Ishikawa (cell line): ENCODE measurements at regions not wholly inside any gene's neighbourhood (a gene's known extent, or its start where the extent isn't known, plus 50 kb on each side); places are given as distances from the start of the nearest gene placed in this dataset.

Experiments
- CEBPB ChIP-seq: IDR thresholded peaks from 2 replicates; pipeline ENCODE4 v1.6.1; 2012
- CREB1 ChIP-seq: IDR thresholded peaks from 2 replicates; pipeline ENCODE4 v1.6.1; 2012; ENCODE audit warnings: low read depth
- EGR1 ChIP-seq: IDR thresholded peaks from 2 replicates; pipeline ENCODE4 v1.6.1; 2012
- EP300 ChIP-seq: IDR thresholded peaks from 2 replicates; pipeline ENCODE4 v1.6.1; 2012; ENCODE audit warnings: borderline replicate concordance
- FOXM1 ChIP-seq: IDR thresholded peaks from 2 replicates; pipeline ENCODE4 v1.6.1; 2012; ENCODE audit warnings: low read depth, borderline replicate concordance
- MAX ChIP-seq: IDR thresholded peaks from 2 replicates; pipeline ENCODE4 v1.6.1; 2012
- NFIC ChIP-seq: IDR thresholded peaks from 2 replicates; pipeline ENCODE4 v1.6.1; 2012
- RAD21 ChIP-seq: IDR thresholded peaks from 2 replicates; pipeline ENCODE4 v1.6.1; 2012; ENCODE audit warnings: low read depth
- TAF1 ChIP-seq: IDR thresholded peaks from 2 replicates; pipeline ENCODE4 v1.6.1; 2012; ENCODE audit warnings: low read depth, mild to moderate bottlenecking
- TCF12 ChIP-seq: IDR thresholded peaks from 2 replicates; pipeline ENCODE4 v1.6.1; 2012; ENCODE audit warnings: low read depth
- TEAD4 ChIP-seq: IDR thresholded peaks from 2 replicates; pipeline ENCODE4 v1.6.1; 2012
- USF1 ChIP-seq: IDR thresholded peaks from 2 replicates; pipeline ENCODE4 v1.6.1; 2012
- YY1 ChIP-seq: IDR thresholded peaks from 2 replicates; pipeline ENCODE4 v1.6.1; 2012; ENCODE audit warnings: low read depth
- ZBTB7A ChIP-seq: IDR thresholded peaks from 2 replicates; pipeline ENCODE4 v1.6.1; 2012; ENCODE audit warnings: low read depth
- TF ChIP-seq, protein P1 (sequence below): IDR thresholded peaks from 2 replicates; pipeline ENCODE4 v1.6.1; 2012; ENCODE audit warnings: low read depth, mild to moderate bottlenecking

GRCh38 chr13:70484931-70485330, 376.7 kb upstream of the KLHL1 start:
- no peak for TF ChIP-seq MAX
- TF ChIP-seq, protein P1, sequence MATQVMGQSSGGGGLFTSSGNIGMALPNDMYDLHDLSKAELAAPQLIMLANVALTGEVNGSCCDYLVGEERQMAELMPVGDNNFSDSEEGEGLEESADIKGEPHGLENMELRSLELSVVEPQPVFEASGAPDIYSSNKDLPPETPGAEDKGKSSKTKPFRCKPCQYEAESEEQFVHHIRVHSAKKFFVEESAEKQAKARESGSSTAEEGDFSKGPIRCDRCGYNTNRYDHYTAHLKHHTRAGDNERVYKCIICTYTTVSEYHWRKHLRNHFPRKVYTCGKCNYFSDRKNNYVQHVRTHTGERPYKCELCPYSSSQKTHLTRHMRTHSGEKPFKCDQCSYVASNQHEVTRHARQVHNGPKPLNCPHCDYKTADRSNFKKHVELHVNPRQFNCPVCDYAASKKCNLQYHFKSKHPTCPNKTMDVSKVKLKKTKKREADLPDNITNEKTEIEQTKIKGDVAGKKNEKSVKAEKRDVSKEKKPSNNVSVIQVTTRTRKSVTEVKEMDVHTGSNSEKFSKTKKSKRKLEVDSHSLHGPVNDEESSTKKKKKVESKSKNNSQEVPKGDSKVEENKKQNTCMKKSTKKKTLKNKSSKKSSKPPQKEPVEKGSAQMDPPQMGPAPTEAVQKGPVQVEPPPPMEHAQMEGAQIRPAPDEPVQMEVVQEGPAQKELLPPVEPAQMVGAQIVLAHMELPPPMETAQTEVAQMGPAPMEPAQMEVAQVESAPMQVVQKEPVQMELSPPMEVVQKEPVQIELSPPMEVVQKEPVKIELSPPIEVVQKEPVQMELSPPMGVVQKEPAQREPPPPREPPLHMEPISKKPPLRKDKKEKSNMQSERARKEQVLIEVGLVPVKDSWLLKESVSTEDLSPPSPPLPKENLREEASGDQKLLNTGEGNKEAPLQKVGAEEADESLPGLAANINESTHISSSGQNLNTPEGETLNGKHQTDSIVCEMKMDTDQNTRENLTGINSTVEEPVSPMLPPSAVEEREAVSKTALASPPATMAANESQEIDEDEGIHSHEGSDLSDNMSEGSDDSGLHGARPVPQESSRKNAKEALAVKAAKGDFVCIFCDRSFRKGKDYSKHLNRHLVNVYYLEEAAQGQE = no peak
- TF ChIP-seq EGR1 = no peak
- TF ChIP-seq CEBPB = no peak
- TF ChIP-seq EP300 = no peak
- TF ChIP-seq CREB1 = no peak
- TF ChIP-seq TCF12 = no peak
- TF ChIP-seq USF1 = no peak
- no peak for TF ChIP-seq TEAD4
- no peak for TF ChIP-seq YY1
- TF ChIP-seq TAF1 = no peak
- no peak for TF ChIP-seq RAD21

DNA sequence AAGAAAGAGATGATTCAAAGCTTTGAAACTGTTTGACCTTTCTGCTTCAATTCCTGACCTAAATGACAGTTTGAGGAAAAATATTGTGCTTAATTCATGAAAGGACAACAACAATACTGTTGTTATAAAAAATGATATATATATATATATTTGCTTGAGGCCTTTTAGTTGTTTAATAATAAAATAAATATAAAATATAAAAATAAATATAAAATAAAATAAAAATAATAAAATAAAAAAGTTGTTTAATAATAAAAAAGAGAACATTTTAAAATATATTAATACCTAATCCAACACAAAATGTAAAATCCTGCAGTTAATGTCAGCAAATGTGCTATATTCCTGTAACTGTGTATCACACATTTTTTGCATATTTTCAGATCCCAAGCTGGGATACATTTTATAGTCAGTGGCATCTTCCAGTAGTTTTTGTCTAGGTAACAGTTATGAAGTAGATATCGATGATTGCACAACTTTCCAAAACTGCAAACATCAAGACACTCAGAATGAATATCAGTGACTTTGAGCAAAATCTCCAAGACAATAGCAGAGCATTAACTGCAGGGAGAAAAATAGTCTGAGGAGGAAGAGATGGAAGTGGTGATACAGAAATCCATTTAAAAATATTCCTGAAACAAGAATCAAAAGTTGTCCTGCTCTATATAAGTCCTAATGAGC, 375.5 kb upstream of the KLHL1 start:
- TF ChIP-seq, protein P1 = no peak
- no peak for TF ChIP-seq TEAD4
- no peak for TF ChIP-seq USF1
- no peak for TF ChIP-seq FOXM1
- no peak for TF ChIP-seq EP300
- no peak for TF ChIP-seq CEBPB
- no peak for TF ChIP-seq RAD21
- no peak for TF ChIP-seq MAX
- TF ChIP-seq ZBTB7A = no peak
- no peak for TF ChIP-seq CREB1
- no peak for TF ChIP-seq TCF12
- TF ChIP-seq EGR1 = no peak
- TF ChIP-seq TAF1 = no peak
- no peak for TF ChIP-seq NFIC
- no peak for TF ChIP-seq YY1

DNA sequence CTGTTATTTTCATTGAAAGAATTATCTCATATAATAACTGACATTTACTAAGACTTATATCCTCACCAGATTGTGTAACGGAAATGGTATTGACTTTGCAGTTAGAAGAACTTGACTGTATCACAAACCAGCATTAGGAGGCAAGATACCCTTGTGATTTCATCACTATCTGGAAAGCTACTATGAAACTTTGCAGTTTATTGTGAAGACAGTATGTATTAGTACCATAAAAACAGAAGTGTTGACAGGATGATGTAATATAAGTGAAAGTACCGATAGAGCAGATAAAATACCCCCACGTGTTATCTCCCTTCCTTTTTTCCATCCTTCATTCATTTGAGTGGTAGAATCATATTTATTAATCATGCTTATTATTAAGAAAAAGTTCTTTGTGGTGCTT, 365.7 kb upstream of the KLHL1 start:
- TF ChIP-seq FOXM1 (no peak), YY1 (no peak), EGR1 (no peak), CREB1 (no peak), NFIC (no peak), TCF12 (no peak), EP300 (no peak), CEBPB (no peak), TEAD4 (no peak), MAX (no peak), RAD21 (no peak), ZBTB7A (no peak), TAF1 (no peak), USF1 (no peak)
- TF ChIP-seq, protein P1 = no peak

- TF ChIP-seq, protein P1 = no peak
- TF ChIP-seq RAD21 (no peak), YY1 (no peak), FOXM1 (no peak), CEBPB (no peak), TCF12 (no peak), ZBTB7A (no peak), TEAD4 (no peak), EGR1 (no peak)
Measured at GRCh38 chr13:70469077-70469476, 360.8 kb upstream of the KLHL1 start.
